GM23338 (cell line): ENCODE measurements at regions not wholly inside any gene's neighbourhood (a gene's known extent, or its start where the extent isn't known, plus 50 kb on each side); places are given as distances from the start of the nearest gene placed in this dataset.

ENCODE experiments used
- ATAC-seq: fragments of 200-7000 bp; cut with Tn5 transposase; 3 replicates; pipeline ENCODE4 v1.9.1; 2020
- DNase-seq: peaks from one replicate; pipeline ENCODE4 v3.0.0-alpha.2; 2015; ENCODE audit warnings: low spot score
- H2AFZ ChIP-seq: fragments of 200-600 bp; sonication (generic); 2 replicates; pipeline ENCODE4 v1.8.0; 2016; ENCODE audit warnings: antibody characterized with exemption, mild to moderate bottlenecking, moderate library complexity
- H3F3A ChIP-seq: fragments of 200-600 bp; sonication (generic); replicated peaks from 2 replicates; pipeline ENCODE4 v1.8.0; 2017; ENCODE audit warnings: antibody characterized with exemption, mixed run types, low read depth
- H3K27ac ChIP-seq: fragments of 200-600 bp; sonication (generic); 2 replicates; pipeline ENCODE4 v1.6.1; 2016; ENCODE audit warnings: low read depth
- H3K27me3 ChIP-seq: fragments of 200-600 bp; sonication (generic); 2 replicates; pipeline ENCODE4 v1.8.0; 2016; ENCODE audit warnings: mild to moderate bottlenecking, mixed run types, moderate library complexity; ENCODE audit not compliant: insufficient read depth
- H3K36me3 ChIP-seq: fragments of 200-600 bp; sonication (generic); 2 replicates; pipeline ENCODE4 v1.8.0; 2016; ENCODE audit warnings: mild to moderate bottlenecking; ENCODE audit not compliant: insufficient read depth
- H3K4me1 ChIP-seq: fragments of 200-600 bp; sonication (generic); 2 replicates; pipeline ENCODE4 v1.8.0; 2016; ENCODE audit warnings: mild to moderate bottlenecking, moderate library complexity; ENCODE audit not compliant: insufficient read depth
- H3K4me2 ChIP-seq: fragments of 200-600 bp; sonication (generic); 2 replicates; pipeline ENCODE4 v1.7.1; 2017; ENCODE audit warnings: mixed run types
- H3K4me3 ChIP-seq: fragments of 200-600 bp; sonication (generic); 2 replicates; pipeline ENCODE4 v1.6.1; 2016; ENCODE audit warnings: mixed run types
- H3K79me2 ChIP-seq: fragments of 200-600 bp; sonication (generic); replicated peaks from 2 replicates; pipeline ENCODE4 v1.8.0; 2017; ENCODE audit warnings: mild to moderate bottlenecking; ENCODE audit not compliant: insufficient read depth
- H3K9me2 ChIP-seq: fragments of 200-600 bp; sonication (generic); 2 replicates; pipeline ENCODE4 v1.8.0; 2017; ENCODE audit not compliant: insufficient read depth
- H4K20me1 ChIP-seq: fragments of 200-600 bp; sonication (generic); replicated peaks from 2 replicates; pipeline ENCODE4 v1.8.0; 2017; ENCODE audit warnings: mild to moderate bottlenecking; ENCODE audit not compliant: insufficient read depth
- H3K27ac Mint-ChIP-seq: 2 replicates; pipeline ENCODE4 v1.8.0; 2020; ENCODE audit warnings: inconsistent platforms, mild to moderate bottlenecking, moderate library complexity, mixed read lengths
- H3K27me3 Mint-ChIP-seq: 3 replicates; pipeline ENCODE4 v1.8.0; 2022; ENCODE audit warnings: low read depth, mild to moderate bottlenecking, moderate library complexity, mixed read lengths, inconsistent platforms; ENCODE audit not compliant: insufficient read depth, poor library complexity
- H3K36me3 Mint-ChIP-seq: 3 replicates; pipeline ENCODE4 v1.8.0; 2021; ENCODE audit warnings: low read depth, mild to moderate bottlenecking, inconsistent platforms, moderate library complexity, mixed read lengths
- H3K4me1 Mint-ChIP-seq: 3 replicates; pipeline ENCODE4 v1.8.0; 2020; ENCODE audit warnings: mild to moderate bottlenecking, inconsistent platforms, mixed read lengths
- H3K4me3 Mint-ChIP-seq: 3 replicates; pipeline ENCODE4 v1.8.0; 2021; ENCODE audit warnings: moderate library complexity, mild to moderate bottlenecking, inconsistent platforms, mixed read lengths
- H3K9me3 Mint-ChIP-seq: 3 replicates; pipeline ENCODE4 v1.8.0; 2020; ENCODE audit warnings: moderate library complexity, mild to moderate bottlenecking, inconsistent platforms, mixed read lengths
- EZH2 ChIP-seq: fragments of 200-600 bp; sonication (generic); IDR thresholded peaks from one replicate; pipeline ENCODE4 v1.8.0; 2017; ENCODE audit warnings: antibody characterized with exemption, mild to moderate bottlenecking, low read depth; ENCODE audit not compliant: unreplicated experiment
- EZH2phosphoT487 ChIP-seq: fragments of 200-600 bp; sonication (generic); IDR thresholded peaks from one replicate; pipeline ENCODE4 v1.8.1; 2018; ENCODE audit warnings: antibody characterized with exemption; ENCODE audit not compliant: unreplicated experiment
- NANOG ChIP-seq: IDR thresholded peaks from 2 replicates; pipeline ENCODE4 v1.6.1; 2016; ENCODE audit warnings: antibody characterized with exemption, borderline replicate concordance
- STAT1 ChIP-seq: IDR thresholded peaks from one replicate; pipeline ENCODE4 v1.6.1; 2016; ENCODE audit warnings: antibody characterized with exemption; ENCODE audit not compliant: unreplicated experiment
- ZNF114 ChIP-seq: fragments of 250-450 bp; sonication (Bioruptor Pico); IDR thresholded peaks from 2 replicates; pipeline ENCODE4 v1.5.0; 2020; ENCODE audit warnings: mild to moderate bottlenecking, moderate library complexity
- TF ChIP-seq, protein P1 (sequence below), 2 experiments: fragments of 200-600 bp in 1 of 2; sonication (generic) in 1 of 2; conservative IDR thresholded peaks; 2 replicates each; pipeline versions ENCODE4 v1.5.1 to v1.6.1; 2016 to 2017; ENCODE audit warnings: antibody characterized with exemption in 2 of 2, low read depth in 2 of 2, mild to moderate bottlenecking in 2 of 2, moderate library complexity in 1 of 2
- TF ChIP-seq, protein P2 (sequence below): IDR thresholded peaks from 2 replicates; pipeline ENCODE4 v1.6.1; 2016; ENCODE audit warnings: antibody characterized with exemption

- TF ChIP-seq ZNF114 (CRISPR knock-in tag) (no peak), EZH2phosphoT487 (no peak)
These were observed 68.8 kb upstream of the UNC5B start (continued) for GRCh38 chr10:71143610-71144009.

DNA sequence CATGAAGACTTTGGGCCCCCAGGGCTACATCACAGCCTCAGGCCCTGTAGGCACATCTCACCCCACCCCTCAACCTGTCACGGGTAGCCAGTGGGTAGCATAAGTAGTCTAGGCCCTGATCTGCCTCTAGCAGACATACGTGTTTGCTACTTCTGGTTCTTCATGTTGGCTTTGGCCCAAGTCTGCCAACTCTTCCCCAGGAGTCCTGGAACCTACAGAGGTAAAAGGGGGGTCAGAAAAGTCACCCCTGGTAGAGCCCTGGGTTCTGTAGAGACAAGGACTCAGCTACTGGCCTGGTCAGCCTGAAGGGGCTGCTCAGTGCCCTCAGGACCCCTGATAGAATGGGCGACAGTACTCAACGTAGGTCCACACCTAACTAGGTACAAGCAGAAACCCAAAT, 67.5 kb upstream of the UNC5B start:
- Histone ChIP-seq H3K79me2 (no peaks in the 10 kb centered on the region), H4K20me1 (no peaks in the 10 kb centered on the region), H3K36me3 (no peaks in the 10 kb centered on the region), H3K4me1 (no peaks in the 10 kb centered on the region), H3K4me3 (no peak overlapping the region), H3K9me2 (peaks cover 5% of the 10 kb centered on the region; the same call in 1 of the 2 replicates), H3F3A (no peaks in the 10 kb centered on the region), H3K27me3 (no peaks in the 10 kb centered on the region), H2AFZ (no peak overlapping the region), H3K4me2 (no peak overlapping the region), H3K27ac (no peak overlapping the region)
- Mint-ChIP-seq H3K9me3 (no peaks in the 10 kb centered on the region), H3K4me1 (no peaks in the 10 kb centered on the region), H3K27me3 (no peaks in the 10 kb centered on the region), H3K4me3 (no peak overlapping the region), H3K36me3 (no peaks in the 10 kb centered on the region), H3K27ac (no peak overlapping the region)
- TF ChIP-seq ZNF114 (CRISPR knock-in tag) (no peak), NANOG (no peak), EZH2 (no peak)
- TF ChIP-seq, protein P1, sequence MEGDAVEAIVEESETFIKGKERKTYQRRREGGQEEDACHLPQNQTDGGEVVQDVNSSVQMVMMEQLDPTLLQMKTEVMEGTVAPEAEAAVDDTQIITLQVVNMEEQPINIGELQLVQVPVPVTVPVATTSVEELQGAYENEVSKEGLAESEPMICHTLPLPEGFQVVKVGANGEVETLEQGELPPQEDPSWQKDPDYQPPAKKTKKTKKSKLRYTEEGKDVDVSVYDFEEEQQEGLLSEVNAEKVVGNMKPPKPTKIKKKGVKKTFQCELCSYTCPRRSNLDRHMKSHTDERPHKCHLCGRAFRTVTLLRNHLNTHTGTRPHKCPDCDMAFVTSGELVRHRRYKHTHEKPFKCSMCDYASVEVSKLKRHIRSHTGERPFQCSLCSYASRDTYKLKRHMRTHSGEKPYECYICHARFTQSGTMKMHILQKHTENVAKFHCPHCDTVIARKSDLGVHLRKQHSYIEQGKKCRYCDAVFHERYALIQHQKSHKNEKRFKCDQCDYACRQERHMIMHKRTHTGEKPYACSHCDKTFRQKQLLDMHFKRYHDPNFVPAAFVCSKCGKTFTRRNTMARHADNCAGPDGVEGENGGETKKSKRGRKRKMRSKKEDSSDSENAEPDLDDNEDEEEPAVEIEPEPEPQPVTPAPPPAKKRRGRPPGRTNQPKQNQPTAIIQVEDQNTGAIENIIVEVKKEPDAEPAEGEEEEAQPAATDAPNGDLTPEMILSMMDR (conservative IDR thresholded peaks at IDR 0.05; ENCODE audit: low read depth in 2 of 2): no peak
- TF ChIP-seq, protein P2, sequence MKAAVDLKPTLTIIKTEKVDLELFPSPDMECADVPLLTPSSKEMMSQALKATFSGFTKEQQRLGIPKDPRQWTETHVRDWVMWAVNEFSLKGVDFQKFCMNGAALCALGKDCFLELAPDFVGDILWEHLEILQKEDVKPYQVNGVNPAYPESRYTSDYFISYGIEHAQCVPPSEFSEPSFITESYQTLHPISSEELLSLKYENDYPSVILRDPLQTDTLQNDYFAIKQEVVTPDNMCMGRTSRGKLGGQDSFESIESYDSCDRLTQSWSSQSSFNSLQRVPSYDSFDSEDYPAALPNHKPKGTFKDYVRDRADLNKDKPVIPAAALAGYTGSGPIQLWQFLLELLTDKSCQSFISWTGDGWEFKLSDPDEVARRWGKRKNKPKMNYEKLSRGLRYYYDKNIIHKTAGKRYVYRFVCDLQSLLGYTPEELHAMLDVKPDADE: no peak
- ATAC-seq (no peak), DNase-seq (no peak)

DNA sequence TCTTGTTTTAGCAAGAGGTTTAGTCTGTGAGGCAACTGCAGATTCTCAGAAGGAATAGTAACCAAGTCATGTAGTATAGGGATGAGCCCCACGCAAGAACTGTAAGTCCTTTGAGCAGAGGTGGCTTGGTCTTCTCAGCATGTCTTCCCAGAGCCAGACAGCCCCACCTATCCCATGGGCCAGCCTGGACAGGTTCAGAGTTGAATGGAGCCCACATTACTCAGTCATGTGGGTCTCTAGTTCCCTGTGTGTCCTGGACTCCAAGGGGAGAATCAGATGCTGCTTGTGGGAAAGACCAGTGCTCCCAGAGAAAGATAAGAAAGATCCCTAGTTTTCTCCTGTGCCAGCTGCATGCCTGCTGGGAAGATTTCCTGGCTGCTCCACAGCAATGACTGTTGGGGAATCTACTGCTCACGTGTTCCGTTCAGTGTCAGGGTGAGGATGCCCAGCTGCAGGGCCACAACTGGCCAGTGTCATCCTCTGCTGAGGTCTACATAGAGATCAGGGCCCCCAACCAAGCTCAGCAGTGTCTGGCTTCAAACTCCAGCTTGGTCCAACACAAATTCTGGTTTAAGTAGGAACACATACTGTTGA, 66.9 kb upstream of the UNC5B start:
- no peaks in the 10 kb centered on the region for H3K27me3 ChIP-seq
- H3K27me3 Mint-ChIP-seq: no peaks in the 10 kb centered on the region
- H3K9me2 ChIP-seq: peaks cover 5% of the 10 kb centered on the region; the same call in 1 of the 2 replicates
- no peak overlapping the region for H3K27ac ChIP-seq
- H3K9me3 Mint-ChIP-seq: no peaks in the 10 kb centered on the region
- TF ChIP-seq STAT1 (no peak), EZH2 (no peak), ZNF114 (CRISPR knock-in tag) (no peak)
- H3K36me3 Mint-ChIP-seq: no peaks in the 10 kb centered on the region
- no peaks in the 10 kb centered on the region for H4K20me1 ChIP-seq
- no peak overlapping the region for H3K4me3 ChIP-seq
- ATAC-seq: no peak
- no peaks in the 10 kb centered on the region for H3K4me1 ChIP-seq
- H3K4me3 Mint-ChIP-seq: no peak overlapping the region
- no peaks in the 10 kb centered on the region for H3K36me3 ChIP-seq
- H3K4me1 Mint-ChIP-seq: no peaks in the 10 kb centered on the region
- no peaks in the 10 kb centered on the region for H3F3A ChIP-seq
- H3K79me2 ChIP-seq: no peaks in the 10 kb centered on the region
- no peak for DNase-seq
- no peak overlapping the region for H3K27ac Mint-ChIP-seq
- no peak overlapping the region for H3K4me2 ChIP-seq
- H2AFZ ChIP-seq: no peak overlapping the region
